ENCODE measurements at regions not wholly inside any gene's neighbourhood (a gene's known extent, or its start where the extent isn't known, plus 50 kb on each side); places are given as distances from the start of the nearest gene placed in this dataset.

DNA sequence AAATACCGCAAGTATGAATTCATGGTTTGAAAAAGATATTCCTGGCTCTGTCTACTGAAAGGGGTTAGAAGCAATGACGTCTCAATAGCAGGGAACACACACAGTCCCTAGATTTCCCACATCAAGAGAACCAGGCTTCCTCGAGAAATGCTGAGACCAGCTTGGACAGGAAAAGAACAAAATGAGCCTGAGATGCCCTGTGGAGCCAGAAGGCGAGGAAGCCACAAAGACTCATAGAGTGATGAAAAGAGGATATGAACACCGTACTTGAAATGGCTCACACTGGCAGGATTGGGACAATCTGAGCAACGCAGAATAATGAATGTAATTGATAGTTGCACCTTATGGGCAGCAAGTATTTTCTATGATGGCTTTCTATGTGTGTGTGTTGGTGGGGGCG lies 302.4 kb upstream of the ATP10A start:
- TF ChIP-seq, protein P1, sequence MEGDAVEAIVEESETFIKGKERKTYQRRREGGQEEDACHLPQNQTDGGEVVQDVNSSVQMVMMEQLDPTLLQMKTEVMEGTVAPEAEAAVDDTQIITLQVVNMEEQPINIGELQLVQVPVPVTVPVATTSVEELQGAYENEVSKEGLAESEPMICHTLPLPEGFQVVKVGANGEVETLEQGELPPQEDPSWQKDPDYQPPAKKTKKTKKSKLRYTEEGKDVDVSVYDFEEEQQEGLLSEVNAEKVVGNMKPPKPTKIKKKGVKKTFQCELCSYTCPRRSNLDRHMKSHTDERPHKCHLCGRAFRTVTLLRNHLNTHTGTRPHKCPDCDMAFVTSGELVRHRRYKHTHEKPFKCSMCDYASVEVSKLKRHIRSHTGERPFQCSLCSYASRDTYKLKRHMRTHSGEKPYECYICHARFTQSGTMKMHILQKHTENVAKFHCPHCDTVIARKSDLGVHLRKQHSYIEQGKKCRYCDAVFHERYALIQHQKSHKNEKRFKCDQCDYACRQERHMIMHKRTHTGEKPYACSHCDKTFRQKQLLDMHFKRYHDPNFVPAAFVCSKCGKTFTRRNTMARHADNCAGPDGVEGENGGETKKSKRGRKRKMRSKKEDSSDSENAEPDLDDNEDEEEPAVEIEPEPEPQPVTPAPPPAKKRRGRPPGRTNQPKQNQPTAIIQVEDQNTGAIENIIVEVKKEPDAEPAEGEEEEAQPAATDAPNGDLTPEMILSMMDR (IDR thresholded peaks at IDR 0.05; ENCODE audit: low read depth, low read length, poor library complexity, severe bottlenecking): no peak
- TF ChIP-seq EZH2phosphoT487 (IDR thresholded peaks at IDR 0.05; ENCODE audit: borderline replicate concordance, low read length): no peak
